SK-N-SH treated with all-trans-retinoic acid at 6 μM for 48 hours (cell line): ENCODE measurements at regions not wholly inside any gene's neighbourhood (a gene's known extent, or its start where the extent isn't known, plus 50 kb on each side); places are given as distances from the start of the nearest gene placed in this dataset.

Experiments
- PATZ1 ChIP-seq: fragments of 250-450 bp; sonication (Bioruptor Pico); IDR thresholded peaks from 2 replicates; pipeline ENCODE4 v1.8.0; 2020; ENCODE audit warnings: mild to moderate bottlenecking, moderate library complexity, borderline replicate concordance
- ZFP3 ChIP-seq: fragments of 250-450 bp; sonication (Bioruptor Pico); IDR thresholded peaks from 2 replicates; pipeline ENCODE4 v1.5.0; 2020; ENCODE audit warnings: mild to moderate bottlenecking, moderate library complexity

- TF ChIP-seq PATZ1 (no peak), ZFP3 (CRISPR knock-in tag) (peak; percentile 38; the same call in 1 of the 2 replicates)
Observed at GRCh38 chr13:80100636-80101035, 240.3 kb downstream of the SPRY2 start.
